ENCODE measurements at regions not wholly inside any gene's neighbourhood (a gene's known extent, or its start where the extent isn't known, plus 50 kb on each side); places are given as distances from the start of the nearest gene placed in this dataset.
"Not testable (repeated sequence)": the region's sequence is repeated elsewhere in the genome, so short reads cannot be mapped to it uniquely, and the experiment has no call there.

- H3K36me3 Mint-ChIP-seq; CTCF ChIA-PET; POLR2A ChIA-PET; H3K4me3 Mint-ChIP-seq; H3K9me3 ChIP-seq (ENCODE audit: low read length); DNase-seq; H3K27me3 Mint-ChIP-seq; H3K27me3 ChIP-seq (ENCODE audit: insufficient read depth, low read length, poor library complexity, severe bottlenecking); H3K4me1 ChIP-seq (ENCODE audit: insufficient read depth, low read length); H3K27ac ChIP-seq (ENCODE audit: low read depth, low read length); H3K4me1 Mint-ChIP-seq; H3K36me3 ChIP-seq (ENCODE audit: insufficient read depth, low read length); H3K4me3 ChIP-seq (ENCODE audit: low read length); H3K27ac Mint-ChIP-seq: not testable (repeated sequence)
- H3K9me3 Mint-ChIP-seq = peaks cover 26 to 68% (median 60%) of the 10 kb centered on the region in 5 donors
These were observed 91.3 kb downstream of the OR4A5 start for GRCh38 chr11:54797906-54798305.

DNA sequence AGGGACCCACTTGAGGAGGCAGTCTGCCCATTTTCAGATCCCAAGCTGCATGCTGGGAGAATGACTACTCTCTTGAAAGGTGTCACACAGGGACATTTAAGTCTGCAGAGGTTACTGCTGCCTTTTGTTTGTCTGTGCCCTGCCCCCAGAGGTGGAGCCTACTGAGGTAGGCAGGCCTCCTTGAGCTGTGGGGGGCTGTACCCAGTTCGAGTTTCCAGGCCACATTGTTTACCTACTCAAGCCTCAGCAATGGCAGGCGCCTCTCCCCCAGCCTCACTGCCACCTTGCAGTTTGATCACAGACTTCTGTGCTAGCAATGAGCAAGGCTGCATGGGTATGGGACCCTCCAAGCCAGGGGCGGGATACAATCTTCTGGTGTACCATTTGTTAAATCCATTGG, 126.0 kb downstream of the OR4A5 start:
- Mint-ChIP-seq H3K4me1 (no peaks in the 10 kb centered on the region), H3K27me3 (peaks cover 0 to 2% of the 10 kb centered on the region in 2 donors), H3K4me3 (no peak overlapping the region), H3K9me3 (peaks cover 27 to 68% (median 54%) of the 10 kb centered on the region in 5 donors), H3K36me3 (peaks cover 0 to 3% (median 0%) of the 10 kb centered on the region in 3 donors), H3K27ac (no peak overlapping the region)
- H3K9me3 ChIP-seq (ENCODE audit: low read length) = no peaks in the 10 kb centered on the region
- no peaks in the 10 kb centered on the region for H3K36me3 ChIP-seq (ENCODE audit: insufficient read depth, low read length)
- H3K4me1 ChIP-seq (ENCODE audit: insufficient read depth, low read length) = no peaks in the 10 kb centered on the region
- ChIA-PET CTCF (no interaction called here), POLR2A (no interaction called here)
- H3K27me3 ChIP-seq (ENCODE audit: insufficient read depth, low read length, poor library complexity, severe bottlenecking) = no peaks in the 10 kb centered on the region
- DNase-seq = no peak
- H3K4me3 ChIP-seq (ENCODE audit: low read length) = no peak overlapping the region
- H3K27ac ChIP-seq (ENCODE audit: low read depth, low read length) = no peak overlapping the region

DNA sequence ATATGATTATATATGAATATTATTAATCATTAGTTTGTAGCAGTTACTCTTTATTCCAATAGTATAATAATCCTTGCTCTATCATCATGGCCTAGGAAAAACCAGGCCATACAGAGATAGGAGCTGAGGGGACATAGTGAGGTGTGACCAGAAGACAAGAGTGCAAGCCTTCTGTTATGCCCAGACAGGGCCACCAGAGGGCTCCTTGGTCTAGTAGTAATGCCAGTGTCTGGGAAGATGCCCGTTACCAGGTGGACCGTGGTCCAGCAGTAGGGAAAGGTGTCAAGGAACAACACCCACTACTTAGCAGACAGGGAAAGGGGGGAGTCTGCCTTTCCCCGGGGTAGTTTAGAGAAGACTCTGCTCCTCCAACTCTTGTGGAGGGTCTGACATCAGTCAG, 148.4 kb downstream of the OR4A5 start:
- H3K4me3 ChIP-seq (ENCODE audit: low read length); H3K36me3 Mint-ChIP-seq; H3K4me1 Mint-ChIP-seq; H3K9me3 ChIP-seq (ENCODE audit: low read length); DNase-seq; H3K27ac Mint-ChIP-seq; H3K4me1 ChIP-seq (ENCODE audit: insufficient read depth, low read length); H3K27me3 ChIP-seq (ENCODE audit: insufficient read depth, low read length, poor library complexity, severe bottlenecking); POLR2A ChIA-PET; H3K27me3 Mint-ChIP-seq; H3K27ac ChIP-seq (ENCODE audit: low read depth, low read length); H3K4me3 Mint-ChIP-seq; H3K36me3 ChIP-seq (ENCODE audit: insufficient read depth, low read length); CTCF ChIA-PET: not testable (repeated sequence)
- H3K9me3 Mint-ChIP-seq = peaks cover 39 to 65% (median 46%) of the 10 kb centered on the region in 5 donors

Measured in CD8-positive, alpha-beta memory T cell (primary cell).